Spleen (tissue), 11 donors: ENCODE measurements at regions not wholly inside any gene's neighbourhood (a gene's known extent, or its start where the extent isn't known, plus 50 kb on each side); places are given as distances from the start of the nearest gene placed in this dataset.

ENCODE experiments used
- DNase-seq: peaks from one replicate; pipeline ENCODE4 v3.0.0-alpha.2; 2020
- H3K27ac ChIP-seq, 8 donors: fragments of 200-600 bp; sonication (generic) in 7 of 8; 1 replicate in 4 of 8; 2 replicates in 4 of 8; pipeline versions ENCODE4 v1.5.0 to v1.8.0; 2016 to 2021; ENCODE audit warnings: inconsistent platforms in 4 of 8, mild to moderate bottlenecking in 4 of 8, moderate library complexity in 1 of 8
- H3K27me3 ChIP-seq, 7 donors: fragments of 200-600 bp; sonication (generic) in 6 of 7; replicated peaks in 1 of 7; 1 replicate in 4 of 7; 2 replicates in 3 of 7; pipeline versions ENCODE4 v1.5.0 to v1.8.0; 2016 to 2021; ENCODE audit warnings: inconsistent platforms in 3 of 7, mild to moderate bottlenecking in 1 of 7
- H3K36me3 ChIP-seq, 6 donors: fragments of 200-600 bp; sonication (generic) in 5 of 6; 1 replicate in 4 of 6; 2 replicates in 2 of 6; pipeline versions ENCODE4 v1.5.0 to v1.8.0; 2016 to 2021; ENCODE audit warnings: inconsistent platforms in 2 of 6
- H3K4me1 ChIP-seq, 6 donors: fragments of 200-600 bp; sonication (generic) in 5 of 6; 1 replicate in 3 of 6; 2 replicates in 3 of 6; pipeline versions ENCODE4 v1.5.0 to v1.8.0; 2016 to 2021; ENCODE audit warnings: inconsistent platforms in 3 of 6
- H3K4me3 ChIP-seq, 8 donors: fragments of 200-600 bp; sonication (generic) in 7 of 8; 1 replicate in 4 of 8; 2 replicates in 4 of 8; pipeline versions ENCODE4 v1.5.0 to v1.8.0; 2016 to 2021; ENCODE audit warnings: inconsistent platforms in 4 of 8, mild to moderate bottlenecking in 4 of 8, moderate library complexity in 2 of 8
- H3K9me3 ChIP-seq, 8 donors: fragments of 200-600 bp; sonication (generic) in 7 of 8; 1 replicate in 4 of 8; 2 replicates in 4 of 8; pipeline versions ENCODE4 v1.5.0 to v1.8.0; 2016 to 2021; ENCODE audit warnings: inconsistent platforms in 4 of 8
- CTCF ChIP-seq, 11 experiments: fragments of 200-600 bp in 7 of 11; fragments of 450-650 bp in 4 of 11; sonication (generic) in 4 of 11; IDR thresholded peaks in 8 of 11; conservative IDR thresholded peaks in 3 of 11; 1 replicate in 7 of 11; 2 replicates in 4 of 11; pipeline versions ENCODE4 v1.4.0 to v1.8.0; 2016 to 2021; ENCODE audit warnings: antibody characterized with exemption in 11 of 11, inconsistent platforms in 4 of 11, mild to moderate bottlenecking in 1 of 11
- POLR2A ChIP-seq, 3 donors: fragments of 450-650 bp; IDR thresholded peaks; one replicate each; pipeline ENCODE4 v1.5.1; 2017; ENCODE audit warnings: antibody characterized with exemption in 3 of 3, mild to moderate bottlenecking in 1 of 3
- POLR2AphosphoS5 ChIP-seq, 3 donors: sonication (generic); formaldehyde crosslinking; IDR thresholded peaks; one replicate each; pipeline ENCODE4 v1.5.1; 2017; ENCODE audit warnings: antibody characterized with exemption in 3 of 3
- WGBS, 5 donors: extraction: QIAGEN DNeasy Blood & Tissue Kit in 3 of 5; methylation state at CpG; one replicate each; pipeline versions ENCODE4 v1.1.5 to v1.1.7; 2013 to 2018; 5-methylcytosine and 5-hydroxymethylcytosine counted together
- intact Hi-C: fragments of 100-400 bp; cut with DNase I; formaldehyde crosslinking; loops from one replicate; pipeline ENCODE4 v1.15.0; 2023; ENCODE audit warnings: low total_unique reads
- donor health status: healthy with polysubstance abuse.
- donor health status: DM: no; HTN: no; CAD: no; lungs with moderate emphysema.
- donor health status: DM: no; HTN: no; CAD: no.
- donor health status: Bipolar disorder and iron deficiency.
- donor health status: healthy.
- donor health status: DM: no; HTN: no; CAD: no.
- donor health status: DM: yes; HTN: yes; CAD: no.

GRCh38 chr10:78427497-78428031 lies 393.9 kb downstream of the RPS24 start:
- DNase-seq = no peak
- H3K4me3 ChIP-seq = no peak overlapping the region
- H3K4me1 ChIP-seq = no peaks in the 10 kb centered on the region
- no peak overlapping the region for H3K27ac ChIP-seq
- peaks cover 0 to 4% (median 0%) of the 10 kb centered on the region in 7 donors for H3K27me3 ChIP-seq
- intact Hi-C loops = no loop called here
- 81 to 93% (median 82%) methylated on average over 2 of the region's 2 CpGs for WGBS, 5 donors
- no peaks in the 10 kb centered on the region for H3K36me3 ChIP-seq
- no peak for TF ChIP-seq CTCF (IDR thresholded peaks at IDR 0.05 in 8 of 11, conservative IDR thresholded peaks at IDR 0.05 in 3 of 11)
- TF ChIP-seq POLR2A (IDR thresholded peaks at IDR 0.05) = no peak
- no peak for TF ChIP-seq POLR2AphosphoS5 (IDR thresholded peaks at IDR 0.05)
- peaks cover 0 to 26% (median 13%) of the 10 kb centered on the region in 8 donors for H3K9me3 ChIP-seq

- Histone ChIP-seq H3K4me3 (no peak overlapping the region), H3K27ac (no peak overlapping the region), H3K27me3 (peaks cover 0 to 4% (median 0%) of the 10 kb centered on the region in 7 donors), H3K4me1 (peaks cover 0 to 9% (median 3%) of the 10 kb centered on the region in 6 donors), H3K36me3 (no peaks in the 10 kb centered on the region), H3K9me3 (peaks cover 0 to 26% (median 13%) of the 10 kb centered on the region in 8 donors)
- no peak for DNase-seq
- 60 to 91% (median 83%) methylated on average over 2 of the region's 2 CpGs for WGBS, 5 donors
- intact Hi-C loops = no loop called here
- no peak for TF ChIP-seq CTCF (IDR thresholded peaks at IDR 0.05 in 8 of 11, conservative IDR thresholded peaks at IDR 0.05 in 3 of 11)
- TF ChIP-seq POLR2A (IDR thresholded peaks at IDR 0.05) = no peak
- TF ChIP-seq POLR2AphosphoS5 (IDR thresholded peaks at IDR 0.05) = no peak
Observed at GRCh38 chr10:78428579-78428978, 394.9 kb downstream of the RPS24 start.

GRCh38 chr10:78429984-78430383 lies 396.3 kb downstream of the RPS24 start:
- WGBS, 5 donors = 68 to 81% (median 72%) methylated on average over 3 of the region's 3 CpGs
- H3K4me1 ChIP-seq = peaks cover 0 to 14% (median 5%) of the 10 kb centered on the region in 6 donors
- no peak overlapping the region for H3K27ac ChIP-seq
- peaks cover 0 to 4% (median 0%) of the 10 kb centered on the region in 7 donors for H3K27me3 ChIP-seq
- no peaks in the 10 kb centered on the region for H3K36me3 ChIP-seq
- H3K9me3 ChIP-seq = peaks cover 0 to 19% (median 9%) of the 10 kb centered on the region in 8 donors
- no peak for TF ChIP-seq POLR2AphosphoS5 (IDR thresholded peaks at IDR 0.05)
- TF ChIP-seq CTCF (IDR thresholded peaks at IDR 0.05 in 8 of 11, conservative IDR thresholded peaks at IDR 0.05 in 3 of 11) = no peak
- TF ChIP-seq POLR2A (IDR thresholded peaks at IDR 0.05) = no peak
- H3K4me3 ChIP-seq = no peak overlapping the region
- intact Hi-C loops = no loop called here
- no peak for DNase-seq

GRCh38 chr10:78432583-78432982 lies 398.9 kb downstream of the RPS24 start:
- Histone ChIP-seq H3K36me3 (no peaks in the 10 kb centered on the region), H3K9me3 (peaks cover 0 to 5% (median 0%) of the 10 kb centered on the region in 8 donors), H3K4me3 (no peak overlapping the region), H3K27ac (no peak overlapping the region), H3K4me1 (peaks cover 0 to 15% (median 5%) of the 10 kb centered on the region in 6 donors), H3K27me3 (peaks cover 0 to 4% (median 0%) of the 10 kb centered on the region in 7 donors)
- TF ChIP-seq POLR2AphosphoS5 (IDR thresholded peaks at IDR 0.05) (no peak), CTCF (IDR thresholded peaks at IDR 0.05 in 8 of 11, conservative IDR thresholded peaks at IDR 0.05 in 3 of 11) (peak in 2 of 11 experiments; percentile 14 to 30)
- no peak for DNase-seq
- intact Hi-C loops = no loop called here
- WGBS, 5 donors = 44 to 68% (median 53%) methylated on average over 2 of the region's 2 CpGs
